Renal cortical epithelial cell (primary cell): ENCODE measurements at regions not wholly inside any gene's neighbourhood (a gene's known extent, or its start where the extent isn't known, plus 50 kb on each side); places are given as distances from the start of the nearest gene placed in this dataset.
"Not testable (repeated sequence)": the region's sequence is repeated elsewhere in the genome, so short reads cannot be mapped to it uniquely, and the experiment has no call there.

Experiments
- DNase-seq: peaks from one replicate; pipeline ENCODE4 v3.0.0-alpha.2; 2011; ENCODE audit warnings: low read depth

- DNase-seq: no peak
Observed at GRCh38 chr2:133879703-133880102, 311.4 kb upstream of the NCKAP5 start.

GRCh38 chr2:133882159-133882558, 313.9 kb upstream of the NCKAP5 start:
- DNase-seq: not testable (repeated sequence)

- DNase-seq: peak; percentile 16
Observed at GRCh38 chr2:133884739-133885381, 316.6 kb upstream of the NCKAP5 start.

- DNase-seq: peak; percentile 17
Observed at GRCh38 chr2:133885847-133886246, 317.6 kb upstream of the NCKAP5 start.

- DNase-seq: peak; percentile 61
Observed at GRCh38 chr2:133886735-133887675, 318.7 kb upstream of the NCKAP5 start.

GRCh38 chr2:133887676-133888040, 319.4 kb upstream of the NCKAP5 start:
- no peak for DNase-seq

GRCh38 chr2:133888107-133888506, 319.8 kb upstream of the NCKAP5 start:
- DNase-seq: no peak

- no peak for DNase-seq
Observed at GRCh38 chr2:133888621-133889219, 320.5 kb upstream of the NCKAP5 start.

GRCh38 chr2:133892352-133892913, 324.2 kb upstream of the NCKAP5 start:
- DNase-seq: no peak

- DNase-seq: no peak
Observed at GRCh38 chr2:133894429-133894828, 326.2 kb upstream of the NCKAP5 start.

GRCh38 chr2:133897838-133898237, 329.6 kb upstream of the NCKAP5 start:
- not testable (repeated sequence) for DNase-seq

- DNase-seq: no peak
Observed at GRCh38 chr2:133900909-133901308, 332.6 kb upstream of the NCKAP5 start.

GRCh38 chr2:133906396-133906795, 338.1 kb upstream of the NCKAP5 start:
- DNase-seq: no peak

- DNase-seq: no peak
Observed at GRCh38 chr2:133906926-133907325, 338.7 kb upstream of the NCKAP5 start.

- no peak for DNase-seq
Observed at GRCh38 chr2:133908171-133908570, 339.9 kb upstream of the NCKAP5 start.

- DNase-seq: no peak
Observed at GRCh38 chr2:133918141-133918540, 335.7 kb upstream of the MGAT5 start.

GRCh38 chr2:133919285-133919684, 334.6 kb upstream of the MGAT5 start:
- no peak for DNase-seq

- DNase-seq: no peak
Observed at GRCh38 chr2:133927894-133928293, 326.0 kb upstream of the MGAT5 start.

- DNase-seq: no peak
Observed at GRCh38 chr2:133936096-133936495, 317.8 kb upstream of the MGAT5 start.

- DNase-seq: no peak
Observed at GRCh38 chr2:133936601-133937000, 317.3 kb upstream of the MGAT5 start.

GRCh38 chr2:133937669-133938068, 316.2 kb upstream of the MGAT5 start:
- DNase-seq: no peak

GRCh38 chr2:133940134-133940533, 313.7 kb upstream of the MGAT5 start:
- DNase-seq: no peak
